ENCODE measurements at regions not wholly inside any gene's neighbourhood (a gene's known extent, or its start where the extent isn't known, plus 50 kb on each side); places are given as distances from the start of the nearest gene placed in this dataset.

DNA sequence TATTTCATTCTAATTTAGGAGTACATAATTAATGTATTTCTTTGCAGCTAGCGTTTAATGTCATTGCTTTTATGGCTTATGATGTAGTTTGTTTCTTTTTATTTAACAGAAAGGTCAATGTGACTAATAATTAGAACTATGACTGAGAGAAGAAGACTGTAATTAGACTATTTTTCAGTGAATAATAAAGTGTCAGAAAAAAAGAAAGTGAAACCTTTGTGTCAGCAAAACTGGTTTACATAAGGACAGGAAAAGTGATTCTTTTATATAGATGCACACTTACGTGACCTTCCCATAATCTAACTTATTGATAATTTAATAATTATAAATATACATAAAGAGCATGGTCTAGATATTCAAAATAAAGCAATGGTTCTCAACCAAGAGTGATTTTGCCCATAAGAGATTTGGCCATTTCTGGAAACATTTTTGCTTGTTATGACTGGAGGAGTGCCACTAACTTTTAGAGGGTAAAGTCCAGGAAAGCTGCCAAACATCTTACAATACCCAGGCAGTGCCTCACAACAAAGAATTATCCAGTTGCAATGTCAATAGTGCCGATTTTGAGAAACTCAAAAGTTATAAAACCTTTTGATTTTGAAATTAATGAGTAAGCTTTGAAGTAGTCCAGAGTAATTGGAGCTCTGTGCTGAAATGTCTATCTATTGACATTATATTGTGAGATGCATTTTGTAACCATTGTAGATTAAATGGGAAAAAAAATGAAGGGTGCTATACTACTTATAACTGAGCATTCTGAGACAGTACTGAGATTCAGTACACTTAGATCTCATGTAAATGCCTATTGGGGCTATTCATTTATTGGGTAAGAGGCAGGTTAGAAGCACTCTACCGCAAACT lies 227.1 kb downstream of the C12orf50 start:
- Histone ChIP-seq H2BK5ac (ENCODE audit: insufficient read length, low read length) (no peak overlapping the region), H4K8ac (replicated peaks; ENCODE audit: insufficient read length, low read depth, low read length) (no peak overlapping the region), H3K27ac (ENCODE audit: insufficient read length, low read depth, low read length) (no peak overlapping the region), H3K27me3 (ENCODE audit: insufficient read depth, low read length) (no peaks in the 10 kb centered on the region), H3K23me2 (ENCODE audit: insufficient read length, low read depth, low read length, poor library complexity, severe bottlenecking) (no peaks in the 10 kb centered on the region), H3K79me1 (ENCODE audit: insufficient read depth, low read depth, low read length, poor library complexity, severe bottlenecking) (no peaks in the 10 kb centered on the region), H2BK12ac (ENCODE audit: insufficient read length, low read depth, low read length) (no peak overlapping the region), H3T11ph (ENCODE audit: low read length) (no peak overlapping the region), H4K20me1 (ENCODE audit: control insufficient read depth, insufficient read depth, insufficient read length) (no peaks in the 10 kb centered on the region), H3K4me1 (ENCODE audit: insufficient read depth, low read length) (no peaks in the 10 kb centered on the region), H3K18ac (ENCODE audit: insufficient read length, low read depth, low read length) (no peak overlapping the region), H3K4me2 (ENCODE audit: insufficient read depth, insufficient read length, low read length) (no peak overlapping the region), H2AK5ac (ENCODE audit: insufficient read length, low read length) (no peak overlapping the region), H2BK15ac (ENCODE audit: low read depth, low read length) (no peak overlapping the region), H2AFZ (ENCODE audit: low read length) (no peak overlapping the region), H2BK20ac (ENCODE audit: low read depth, low read length, poor library complexity, severe bottlenecking) (no peak overlapping the region), H2BK120ac (ENCODE audit: low read depth, low read length, poor library complexity, severe bottlenecking) (no peak overlapping the region), H3K9me3 (ENCODE audit: control insufficient read depth, low read depth, low read length) (no peaks in the 10 kb centered on the region), H3K4ac (ENCODE audit: low read depth, low read length) (no peak overlapping the region), H3K23ac (ENCODE audit: insufficient read length, low read depth, low read length) (no peak overlapping the region), H3K79me2 (ENCODE audit: insufficient read depth, low read length) (no peaks in the 10 kb centered on the region), H4K91ac (ENCODE audit: insufficient read length, low read depth, low read length) (no peak overlapping the region), H3K14ac (ENCODE audit: insufficient read depth, low read length) (no peak overlapping the region), H3K9ac (ENCODE audit: extremely low read depth, insufficient read length, low read length) (no peak overlapping the region), H4K5ac (ENCODE audit: insufficient read length, low read depth, low read length) (no peak overlapping the region), H3K56ac (ENCODE audit: insufficient read length, low read depth, low read length) (no peak overlapping the region)
- no peak for DNase-seq
- TF ChIP-seq, protein P1, sequence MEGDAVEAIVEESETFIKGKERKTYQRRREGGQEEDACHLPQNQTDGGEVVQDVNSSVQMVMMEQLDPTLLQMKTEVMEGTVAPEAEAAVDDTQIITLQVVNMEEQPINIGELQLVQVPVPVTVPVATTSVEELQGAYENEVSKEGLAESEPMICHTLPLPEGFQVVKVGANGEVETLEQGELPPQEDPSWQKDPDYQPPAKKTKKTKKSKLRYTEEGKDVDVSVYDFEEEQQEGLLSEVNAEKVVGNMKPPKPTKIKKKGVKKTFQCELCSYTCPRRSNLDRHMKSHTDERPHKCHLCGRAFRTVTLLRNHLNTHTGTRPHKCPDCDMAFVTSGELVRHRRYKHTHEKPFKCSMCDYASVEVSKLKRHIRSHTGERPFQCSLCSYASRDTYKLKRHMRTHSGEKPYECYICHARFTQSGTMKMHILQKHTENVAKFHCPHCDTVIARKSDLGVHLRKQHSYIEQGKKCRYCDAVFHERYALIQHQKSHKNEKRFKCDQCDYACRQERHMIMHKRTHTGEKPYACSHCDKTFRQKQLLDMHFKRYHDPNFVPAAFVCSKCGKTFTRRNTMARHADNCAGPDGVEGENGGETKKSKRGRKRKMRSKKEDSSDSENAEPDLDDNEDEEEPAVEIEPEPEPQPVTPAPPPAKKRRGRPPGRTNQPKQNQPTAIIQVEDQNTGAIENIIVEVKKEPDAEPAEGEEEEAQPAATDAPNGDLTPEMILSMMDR (conservative IDR thresholded peaks at IDR 0.05), result no peak
- Mint-ChIP-seq H3K4me1 (peaks cover 5 to 6% of the 10 kb centered on the region in 2 experiments; a peak in 2 of 4 replicates), H3K4me3 (no peak overlapping the region), H3K36me3 (ENCODE audit: insufficient read depth in 1 of 3, low read depth in 3 of 3) (no peaks in the 10 kb centered on the region), H3K9me3 (no peaks in the 10 kb centered on the region), H3K27ac (no peak overlapping the region), H3K27me3 (ENCODE audit: low read depth) (no peaks in the 10 kb centered on the region)
- WGBS (ENCODE audit: extremely low coverage, insufficient read length, low lambda C conversion rate), result no CpG with 5 or more reads among the region's 4 CpGs
